Neural cell (in vitro differentiated cells): ENCODE measurements at regions not wholly inside any gene's neighbourhood (a gene's known extent, or its start where the extent isn't known, plus 50 kb on each side); places are given as distances from the start of the nearest gene placed in this dataset.

Experiments
- EP300 ChIP-seq: fragments of 450-650 bp; conservative IDR thresholded peaks from 2 replicates; pipeline ENCODE4 v1.6.1; 2014; ENCODE audit warnings: antibody characterized with exemption, mild to moderate bottlenecking, moderate library complexity; ENCODE audit not compliant: poor library complexity, severe bottlenecking
- EZH2 ChIP-seq: fragments of 200-600, 300-800 bp; shearing (Covaris generic), sonication (generic); IDR thresholded peaks from 2 replicates; pipeline ENCODE4 v1.6.1; 2014; ENCODE audit warnings: antibody characterized with exemption, low read length, borderline replicate concordance, mild to moderate bottlenecking; ENCODE audit not compliant: insufficient read depth, poor library complexity, severe bottlenecking
- MXI1 ChIP-seq: fragments of 450-650 bp; conservative IDR thresholded peaks from 2 replicates; pipeline ENCODE4 v1.6.1; 2014; ENCODE audit warnings: antibody characterized with exemption, mild to moderate bottlenecking; ENCODE audit not compliant: poor library complexity, severe bottlenecking
- POLR2AphosphoS5 ChIP-seq: IDR thresholded peaks from 2 replicates; pipeline ENCODE4 v1.6.1; 2012
- RAD21 ChIP-seq: fragments of 450-650 bp; conservative IDR thresholded peaks from 2 replicates; pipeline ENCODE4 v1.6.1; 2014; ENCODE audit warnings: antibody characterized with exemption, mild to moderate bottlenecking, moderate library complexity
- REST ChIP-seq: IDR thresholded peaks from 2 replicates; pipeline ENCODE4 v1.6.1; 2012; ENCODE audit warnings: borderline replicate concordance
- TAF1 ChIP-seq: IDR thresholded peaks from 2 replicates; pipeline ENCODE4 v1.6.1; 2012; ENCODE audit warnings: low read depth
- TF ChIP-seq, protein P1 (sequence below): fragments of 450-650 bp; IDR thresholded peaks from 2 replicates; pipeline ENCODE4 v1.5.1; 2014; ENCODE audit warnings: antibody characterized with exemption, mild to moderate bottlenecking, moderate library complexity; ENCODE audit not compliant: poor library complexity, severe bottlenecking

GRCh38 chr1:101730559-101730958 lies 266.2 kb downstream of the OLFM3 start:
- TF ChIP-seq, protein P1, sequence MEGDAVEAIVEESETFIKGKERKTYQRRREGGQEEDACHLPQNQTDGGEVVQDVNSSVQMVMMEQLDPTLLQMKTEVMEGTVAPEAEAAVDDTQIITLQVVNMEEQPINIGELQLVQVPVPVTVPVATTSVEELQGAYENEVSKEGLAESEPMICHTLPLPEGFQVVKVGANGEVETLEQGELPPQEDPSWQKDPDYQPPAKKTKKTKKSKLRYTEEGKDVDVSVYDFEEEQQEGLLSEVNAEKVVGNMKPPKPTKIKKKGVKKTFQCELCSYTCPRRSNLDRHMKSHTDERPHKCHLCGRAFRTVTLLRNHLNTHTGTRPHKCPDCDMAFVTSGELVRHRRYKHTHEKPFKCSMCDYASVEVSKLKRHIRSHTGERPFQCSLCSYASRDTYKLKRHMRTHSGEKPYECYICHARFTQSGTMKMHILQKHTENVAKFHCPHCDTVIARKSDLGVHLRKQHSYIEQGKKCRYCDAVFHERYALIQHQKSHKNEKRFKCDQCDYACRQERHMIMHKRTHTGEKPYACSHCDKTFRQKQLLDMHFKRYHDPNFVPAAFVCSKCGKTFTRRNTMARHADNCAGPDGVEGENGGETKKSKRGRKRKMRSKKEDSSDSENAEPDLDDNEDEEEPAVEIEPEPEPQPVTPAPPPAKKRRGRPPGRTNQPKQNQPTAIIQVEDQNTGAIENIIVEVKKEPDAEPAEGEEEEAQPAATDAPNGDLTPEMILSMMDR, result no peak
- TF ChIP-seq EZH2 (no peak), RAD21 (no peak), POLR2AphosphoS5 (no peak), REST (no peak), EP300 (no peak), TAF1 (no peak), MXI1 (no peak)
